SK-N-SH treated with all-trans-retinoic acid at 6 μM for 48 hours (cell line): ENCODE measurements at regions not wholly inside any gene's neighbourhood (a gene's known extent, or its start where the extent isn't known, plus 50 kb on each side); places are given as distances from the start of the nearest gene placed in this dataset.

Experiments
- ATAC-seq: fragments of 200-7000 bp; cut with Tn5 transposase; 3 replicates; pipeline ENCODE4 v1.9.1; 2020; ENCODE audit warnings: mild to moderate bottlenecking, moderate library complexity
- ARNTL ChIP-seq: fragments of 450-650 bp; formaldehyde crosslinking; IDR thresholded peaks from 2 replicates; pipeline ENCODE4 v1.5.0; 2020; ENCODE audit warnings: low read depth, mild to moderate bottlenecking, moderate library complexity, borderline replicate concordance
- BACH2 ChIP-seq: fragments of 250-450 bp; sonication (Bioruptor Pico); IDR thresholded peaks from 2 replicates; pipeline ENCODE4 v1.9.0; 2021; ENCODE audit warnings: mild to moderate bottlenecking, borderline replicate concordance
- CREB5 ChIP-seq: fragments of 250-450 bp; sonication (Bioruptor Pico); IDR thresholded peaks from 2 replicates; pipeline ENCODE4 v1.5.1; 2020; ENCODE audit warnings: low read depth, mild to moderate bottlenecking, moderate library complexity
- CSDC2 ChIP-seq: fragments of 250-450 bp; sonication (Bioruptor Pico); IDR thresholded peaks from 2 replicates; pipeline ENCODE4 v1.5.0; 2020; ENCODE audit warnings: mild to moderate bottlenecking, moderate library complexity
- CSRNP3 ChIP-seq: fragments of 250-450 bp; sonication (Bioruptor Pico); IDR thresholded peaks from 2 replicates; pipeline ENCODE4 v1.5.1; 2021; ENCODE audit warnings: mild to moderate bottlenecking, moderate library complexity
- GLIS3 ChIP-seq: fragments of 250-450 bp; sonication (Bioruptor Pico); IDR thresholded peaks from 2 replicates; pipeline ENCODE4 v1.5.0; 2020; ENCODE audit warnings: mild to moderate bottlenecking, moderate library complexity
- ISL1 ChIP-seq: fragments of 250-450 bp; sonication (Bioruptor Pico); IDR thresholded peaks from 2 replicates; pipeline ENCODE4 v2.1.2; 2022; ENCODE audit warnings: mild to moderate bottlenecking, moderate library complexity
- OSR1 ChIP-seq: fragments of 250-450 bp; sonication (Bioruptor Pico); IDR thresholded peaks from 2 replicates; pipeline ENCODE4 v1.8.0; 2022; ENCODE audit warnings: moderate library complexity, mild to moderate bottlenecking, inconsistent platforms
- PATZ1 ChIP-seq: fragments of 250-450 bp; sonication (Bioruptor Pico); IDR thresholded peaks from 2 replicates; pipeline ENCODE4 v1.8.0; 2020; ENCODE audit warnings: mild to moderate bottlenecking, moderate library complexity, borderline replicate concordance
- POU6F1 ChIP-seq: fragments of 250-450 bp; sonication (Bioruptor Pico); IDR thresholded peaks from 2 replicates; pipeline ENCODE4 v1.8.0; 2021; ENCODE audit warnings: low read depth, mild to moderate bottlenecking, moderate library complexity, borderline replicate concordance
- PPARA ChIP-seq: fragments of 250-450 bp; sonication (Bioruptor Pico); IDR thresholded peaks from 2 replicates; pipeline ENCODE4 v1.5.0; 2020; ENCODE audit warnings: mild to moderate bottlenecking, borderline replicate concordance
- RARB ChIP-seq: fragments of 250-450 bp; sonication (Bioruptor Pico); IDR thresholded peaks from 2 replicates; pipeline ENCODE4 v1.8.0; 2021; ENCODE audit warnings: mild to moderate bottlenecking, moderate library complexity
- SNAI2 ChIP-seq: fragments of 250-450 bp; sonication (Bioruptor Pico); IDR thresholded peaks from 2 replicates; pipeline ENCODE4 v1.5.0; 2020; ENCODE audit warnings: mild to moderate bottlenecking, moderate library complexity
- TCF4 ChIP-seq: fragments of 250-450 bp; sonication (Bioruptor Pico); IDR thresholded peaks from 2 replicates; pipeline ENCODE4 v1.8.0; 2021; ENCODE audit warnings: mild to moderate bottlenecking, moderate library complexity, borderline replicate concordance
- TSHZ2 ChIP-seq: fragments of 250-450 bp; sonication (Bioruptor Pico); IDR thresholded peaks from 2 replicates; pipeline ENCODE4 v1.5.0; 2020; ENCODE audit warnings: mild to moderate bottlenecking, moderate library complexity
- ZC3H10 ChIP-seq: fragments of 250-450 bp; sonication (Bioruptor Pico); IDR thresholded peaks from 2 replicates; pipeline ENCODE4 v1.5.1; 2021; ENCODE audit warnings: mild to moderate bottlenecking, moderate library complexity
- ZFP3 ChIP-seq: fragments of 250-450 bp; sonication (Bioruptor Pico); IDR thresholded peaks from 2 replicates; pipeline ENCODE4 v1.5.0; 2020; ENCODE audit warnings: mild to moderate bottlenecking, moderate library complexity
- ZFP30 ChIP-seq: fragments of 450-650 bp; formaldehyde crosslinking; IDR thresholded peaks from 2 replicates; pipeline ENCODE4 v1.5.0; 2022; ENCODE audit warnings: mild to moderate bottlenecking, moderate library complexity
- ZNF565 ChIP-seq: fragments of 450-650 bp; formaldehyde crosslinking; conservative IDR thresholded peaks from 2 replicates; pipeline ENCODE4 v1.5.0; 2020; ENCODE audit warnings: low read depth, mild to moderate bottlenecking, moderate library complexity
- ZNF8 ChIP-seq: fragments of 450-650 bp; formaldehyde crosslinking; IDR thresholded peaks from 2 replicates; pipeline ENCODE4 v1.5.0; 2020; ENCODE audit warnings: mild to moderate bottlenecking, moderate library complexity

GRCh38 chr3:94481226-94481898, 418.5 kb downstream of the NSUN3 start:
- ATAC-seq = no peak
- TF ChIP-seq TSHZ2 (no peak), RARB (CRISPR knock-in tag) (no peak), CSRNP3 (CRISPR knock-in tag) (no peak), BACH2 (CRISPR knock-in tag) (no peak), PATZ1 (CRISPR knock-in tag) (no peak), PPARA (CRISPR knock-in tag) (no peak), ZFP30 (no peak), OSR1 (CRISPR knock-in tag) (no peak), ARNTL (CRISPR knock-in tag) (no peak), ZNF565 (CRISPR knock-in tag) (no peak), ZNF8 (no peak), SNAI2 (CRISPR knock-in tag) (no peak), ISL1 (CRISPR knock-in tag) (no peak), ZFP3 (no peak)
- TF ChIP-seq, all 23 proteins: peak for 0

GRCh38 chr3:94482686-94483085, 419.8 kb downstream of the NSUN3 start:
- no peak for ATAC-seq
- TF ChIP-seq OSR1 (CRISPR knock-in tag) (no peak), PPARA (CRISPR knock-in tag) (no peak), RARB (CRISPR knock-in tag) (no peak), BACH2 (CRISPR knock-in tag) (no peak), POU6F1 (CRISPR knock-in tag) (no peak), ZNF8 (no peak), TSHZ2 (no peak), ZNF565 (CRISPR knock-in tag) (no peak), ISL1 (CRISPR knock-in tag) (no peak), CSDC2 (CRISPR knock-in tag) (no peak), SNAI2 (CRISPR knock-in tag) (no peak), CREB5 (CRISPR knock-in tag) (no peak), GLIS3 (CRISPR knock-in tag) (no peak), ZFP3 (no peak), ARNTL (CRISPR knock-in tag) (no peak), TCF4 (no peak), ZC3H10 (CRISPR knock-in tag) (no peak)
